Epithelial cell of proximal tubule (primary cell): ENCODE measurements at regions not wholly inside any gene's neighbourhood (a gene's known extent, or its start where the extent isn't known, plus 50 kb on each side); places are given as distances from the start of the nearest gene placed in this dataset.
A peak's percentile ranks its signal among the peaks of the same experiment; 100 is the strongest.

Experiments
- DNase-seq: peaks from one replicate; pipeline ENCODE4 v3.0.0-alpha.2; 2011; ENCODE audit warnings: low read depth
- H3K4me3 ChIP-seq: 2 replicates; pipeline ENCODE4 v1.5.1; 2011; ENCODE audit warnings: low read depth, mild to moderate bottlenecking, low read length
- CTCF ChIP-seq: conservative IDR thresholded peaks from 2 replicates; pipeline ENCODE4 v1.5.1; 2012; ENCODE audit warnings: low read depth, mild to moderate bottlenecking, low read length

DNA sequence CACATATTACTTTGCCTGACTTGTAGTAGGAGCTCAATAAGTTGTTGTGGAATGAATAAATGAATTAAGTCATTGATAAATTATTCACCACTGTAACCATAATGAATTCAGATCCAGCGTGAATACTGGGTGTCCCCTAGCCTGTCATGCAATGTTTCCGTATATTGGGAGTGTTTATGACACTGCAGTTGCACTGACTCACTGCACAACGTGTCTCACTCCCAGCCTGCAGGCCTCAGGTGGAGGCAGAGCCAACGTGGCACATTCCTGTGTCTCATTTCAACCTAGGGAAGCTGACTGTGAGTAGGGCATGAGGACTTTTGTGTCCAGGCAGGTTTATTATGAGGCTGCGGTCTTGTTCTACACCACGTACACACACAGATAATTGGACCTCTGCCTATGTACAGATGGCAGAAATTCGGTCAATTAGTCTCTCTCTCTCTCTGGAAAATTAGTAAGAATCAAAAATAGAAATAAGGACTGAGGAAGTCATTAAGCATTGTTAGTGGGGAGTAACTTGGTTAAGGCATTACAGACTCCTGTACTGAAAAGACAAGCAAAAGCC is 299.1 kb upstream of the IGFBP3 start:
- no peak overlapping the region for H3K4me3 ChIP-seq
- DNase-seq, result peak; percentile 46
- no peak for TF ChIP-seq CTCF

- no peak for DNase-seq
- TF ChIP-seq CTCF, result no peak
These were observed 297.6 kb upstream of the IGFBP3 start for GRCh38 chr7:46218461-46219200.

GRCh38 chr7:46215987-46216567 is 295.0 kb upstream of the IGFBP3 start:
- TF ChIP-seq CTCF, result no peak
- no peak for DNase-seq
- no peak overlapping the region for H3K4me3 ChIP-seq

More at GRCh38 chr7:46218461-46219200, 297.6 kb upstream of the IGFBP3 start:
- no peak overlapping the region for H3K4me3 ChIP-seq

DNA sequence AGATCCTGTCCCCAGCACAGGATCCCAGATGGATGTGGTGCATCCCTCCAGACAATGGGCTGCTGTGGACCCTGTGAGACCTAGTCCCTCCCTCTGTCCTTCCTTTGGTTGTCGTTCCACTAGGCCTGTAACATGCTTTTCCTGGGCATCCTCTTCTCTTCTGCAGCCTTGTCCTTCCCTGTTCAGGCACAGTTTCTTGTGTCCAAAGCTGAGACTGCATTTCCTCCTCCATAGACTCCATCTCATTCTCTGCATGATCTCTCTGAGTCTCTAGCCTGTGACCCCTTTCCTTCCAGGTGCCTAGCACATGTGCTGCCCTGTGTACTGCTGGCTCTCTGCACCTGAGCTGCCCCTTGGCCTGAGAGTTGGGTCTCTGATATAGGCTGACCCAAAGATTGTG is 293.5 kb upstream of the IGFBP3 start:
- TF ChIP-seq CTCF, result no peak

DNA sequence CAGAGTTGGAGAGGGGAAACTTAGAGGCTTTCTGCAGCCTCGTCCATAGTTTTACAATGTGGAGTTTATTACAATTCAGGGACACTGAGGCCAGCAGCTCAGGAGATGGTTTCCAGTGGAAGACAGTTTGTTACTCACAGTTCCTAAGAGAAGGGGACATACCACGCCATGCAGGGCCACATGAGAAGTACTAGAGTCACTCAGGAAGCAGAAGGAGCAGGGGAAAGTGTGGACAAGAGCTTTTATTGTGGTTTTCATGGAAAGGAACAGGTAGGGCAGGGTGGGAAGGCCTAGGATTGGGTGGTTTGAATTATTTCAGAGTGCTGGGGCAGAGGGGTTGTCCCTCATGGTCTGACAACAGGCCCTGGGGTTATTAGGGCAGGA is 292.1 kb upstream of the IGFBP3 start:
- no peak overlapping the region for H3K4me3 ChIP-seq
- TF ChIP-seq CTCF, result no peak
- no peak for DNase-seq

More for the DNA sequence above, 293.5 kb upstream of the IGFBP3 start:
- DNase-seq, result no peak
- H3K4me3 ChIP-seq, result no peak overlapping the region

- no peak for DNase-seq
- H3K4me3 ChIP-seq, result no peak overlapping the region
- TF ChIP-seq CTCF, result no peak
These were observed 291.5 kb upstream of the IGFBP3 start for GRCh38 chr7:46212425-46213153.
